C4-2B (cell line): ENCODE measurements at regions not wholly inside any gene's neighbourhood (a gene's known extent, or its start where the extent isn't known, plus 50 kb on each side); places are given as distances from the start of the nearest gene placed in this dataset.

Source experiments
- CTCF ChIP-seq: fragments of 450-650 bp; conservative IDR thresholded peaks from 2 replicates; pipeline ENCODE4 v1.5.1; 2017; ENCODE audit warnings: mild to moderate bottlenecking
- ZFX ChIP-seq: fragments of 450-650 bp; IDR thresholded peaks from 2 replicates; pipeline ENCODE4 v1.6.1; 2017

- TF ChIP-seq CTCF, result no peak
- TF ChIP-seq ZFX, result no peak
Measured at GRCh38 chr13:105343134-105343806, 1192.2 kb downstream of the EFNB2 start.
